Endodermal cell (in vitro differentiated cells): ENCODE measurements at regions not wholly inside any gene's neighbourhood (a gene's known extent, or its start where the extent isn't known, plus 50 kb on each side); places are given as distances from the start of the nearest gene placed in this dataset.

Experiments used
- DNase-seq: peaks from one replicate; pipeline ENCODE4 v3.0.0-alpha.2; 2017
- H3K27ac ChIP-seq: 2 replicates; pipeline ENCODE4 v1.5.1; 2013; ENCODE audit warnings: mild to moderate bottlenecking, low read depth, low read length, moderate library complexity
- H3K27me3 ChIP-seq: 2 replicates; pipeline ENCODE4 v1.6.1; 2013; ENCODE audit warnings: mild to moderate bottlenecking, low read length, moderate library complexity; ENCODE audit not compliant: insufficient read depth, control insufficient read depth, poor library complexity, severe bottlenecking
- H3K36me3 ChIP-seq: 2 replicates; pipeline ENCODE4 v1.7.0; 2013; ENCODE audit warnings: mild to moderate bottlenecking, low read length, moderate library complexity; ENCODE audit not compliant: control insufficient read depth, insufficient read depth
- H3K4me1 ChIP-seq: one replicate; pipeline ENCODE4 v1.7.0; 2013; ENCODE audit warnings: low read length; ENCODE audit not compliant: control insufficient read depth, insufficient read depth
- H3K4me3 ChIP-seq: 2 replicates; pipeline ENCODE4 v1.5.1; 2013; ENCODE audit warnings: mild to moderate bottlenecking, low read length, moderate library complexity
- H3K9ac ChIP-seq: 2 replicates; pipeline ENCODE4 v1.6.1; 2013; ENCODE audit warnings: mild to moderate bottlenecking, low read length, moderate library complexity; ENCODE audit not compliant: poor library complexity, severe bottlenecking; ENCODE audit errors: extremely low read depth
- H3K9me3 ChIP-seq: 2 replicates; pipeline ENCODE4 v1.6.1; 2013; ENCODE audit warnings: mild to moderate bottlenecking, low read length, moderate library complexity; ENCODE audit not compliant: control insufficient read depth
- H3K27ac Mint-ChIP-seq: 2 replicates; pipeline ENCODE4 v1.8.0; 2020; ENCODE audit warnings: mixed read lengths
- H3K27me3 Mint-ChIP-seq: 2 replicates; pipeline ENCODE4 v1.8.0; 2021; ENCODE audit warnings: mild to moderate bottlenecking, mixed read lengths; ENCODE audit not compliant: insufficient read depth
- H3K36me3 Mint-ChIP-seq: 2 replicates; pipeline ENCODE4 v1.8.0; 2020; ENCODE audit warnings: low read depth, mixed read lengths
- H3K4me1 Mint-ChIP-seq: 2 replicates; pipeline ENCODE4 v1.8.0; 2020; ENCODE audit warnings: mixed read lengths
- H3K4me3 Mint-ChIP-seq: 2 replicates; pipeline ENCODE4 v1.8.0; 2020; ENCODE audit warnings: mild to moderate bottlenecking, moderate library complexity, mixed read lengths
- H3K9me3 Mint-ChIP-seq: 2 replicates; pipeline ENCODE4 v1.8.0; 2020; ENCODE audit warnings: mild to moderate bottlenecking, mixed read lengths
- WGBS, 2 experiments: methylation state at CpG; one replicate each; pipeline versions ENCODE4 v1.1.5 to v1.1.7; 2013; ENCODE audit warnings: missing lambda C conversion rate in 2 of 2, mixed read lengths in 1 of 2; ENCODE audit not compliant: insufficient coverage in 1 of 2, insufficient read length in 1 of 2; 5-methylcytosine and 5-hydroxymethylcytosine counted together
- TF ChIP-seq, protein P1 (sequence below): fragments of 200-600 bp; sonication (generic); conservative IDR thresholded peaks from 2 replicates; pipeline ENCODE4 v1.5.0; 2021; ENCODE audit warnings: antibody characterized with exemption, mild to moderate bottlenecking

DNA sequence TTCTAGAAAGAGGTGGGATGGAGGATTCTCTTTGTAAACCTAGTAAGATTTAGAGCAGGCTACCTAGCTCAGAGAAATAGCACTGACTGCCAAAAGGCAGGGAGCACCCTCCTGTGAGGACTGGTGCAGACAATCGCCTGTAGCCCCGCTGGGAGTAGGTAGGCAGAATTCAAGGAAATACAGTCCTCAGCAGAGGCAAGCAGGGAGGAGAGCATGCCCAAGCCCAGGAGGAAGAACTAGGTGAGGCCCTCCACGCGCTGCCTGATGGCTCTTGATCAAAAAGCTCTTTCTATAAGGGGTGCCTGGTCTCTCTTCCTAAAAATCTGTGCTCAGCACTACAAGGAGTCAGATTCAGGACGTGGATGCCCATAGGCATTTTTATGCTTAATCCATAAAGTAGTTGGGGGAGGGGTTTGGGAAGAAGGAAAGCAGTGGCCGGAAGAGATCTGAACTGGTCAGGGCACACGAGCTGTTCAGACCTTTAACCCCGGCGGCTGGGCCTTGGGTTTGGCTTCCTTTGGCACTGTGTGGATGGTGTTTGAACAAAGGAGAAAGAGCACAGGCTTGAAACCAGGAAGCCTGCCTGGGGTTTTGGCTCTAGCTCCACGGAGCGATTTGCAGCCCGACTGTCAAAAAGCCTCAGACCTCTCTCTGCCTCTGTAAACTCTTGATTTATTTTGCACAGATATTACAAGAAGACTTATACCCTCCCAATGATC is 320.6 kb downstream of the FOXO1 start:
- peaks cover 32% of the 10 kb centered on the region for H3K4me1 Mint-ChIP-seq
- Histone ChIP-seq H3K9ac (no peak overlapping the region), H3K9me3 (peaks cover 4% of the 10 kb centered on the region), H3K27ac (no peak overlapping the region), H3K27me3 (no peaks in the 10 kb centered on the region), H3K4me3 (no peak overlapping the region), H3K36me3 (no peaks in the 10 kb centered on the region), H3K4me1 (peaks cover 15% of the 10 kb centered on the region)
- H3K27me3 Mint-ChIP-seq: peaks cover 5% of the 10 kb centered on the region
- TF ChIP-seq, protein P1, sequence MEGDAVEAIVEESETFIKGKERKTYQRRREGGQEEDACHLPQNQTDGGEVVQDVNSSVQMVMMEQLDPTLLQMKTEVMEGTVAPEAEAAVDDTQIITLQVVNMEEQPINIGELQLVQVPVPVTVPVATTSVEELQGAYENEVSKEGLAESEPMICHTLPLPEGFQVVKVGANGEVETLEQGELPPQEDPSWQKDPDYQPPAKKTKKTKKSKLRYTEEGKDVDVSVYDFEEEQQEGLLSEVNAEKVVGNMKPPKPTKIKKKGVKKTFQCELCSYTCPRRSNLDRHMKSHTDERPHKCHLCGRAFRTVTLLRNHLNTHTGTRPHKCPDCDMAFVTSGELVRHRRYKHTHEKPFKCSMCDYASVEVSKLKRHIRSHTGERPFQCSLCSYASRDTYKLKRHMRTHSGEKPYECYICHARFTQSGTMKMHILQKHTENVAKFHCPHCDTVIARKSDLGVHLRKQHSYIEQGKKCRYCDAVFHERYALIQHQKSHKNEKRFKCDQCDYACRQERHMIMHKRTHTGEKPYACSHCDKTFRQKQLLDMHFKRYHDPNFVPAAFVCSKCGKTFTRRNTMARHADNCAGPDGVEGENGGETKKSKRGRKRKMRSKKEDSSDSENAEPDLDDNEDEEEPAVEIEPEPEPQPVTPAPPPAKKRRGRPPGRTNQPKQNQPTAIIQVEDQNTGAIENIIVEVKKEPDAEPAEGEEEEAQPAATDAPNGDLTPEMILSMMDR: no peak
- H3K9me3 Mint-ChIP-seq: no peaks in the 10 kb centered on the region
- WGBS, 2 experiments: 51 to 62% methylated on average over 6 to 12 of the region's 12 CpGs
- H3K4me3 Mint-ChIP-seq: no peak overlapping the region
- peak; percentile 65 for DNase-seq
- no peak overlapping the region for H3K27ac Mint-ChIP-seq
- H3K36me3 Mint-ChIP-seq: no peaks in the 10 kb centered on the region

GRCh38 chr13:40346592-40346991 is 319.8 kb downstream of the FOXO1 start:
- Mint-ChIP-seq H3K9me3 (no peaks in the 10 kb centered on the region), H3K36me3 (no peaks in the 10 kb centered on the region), H3K27ac (no peak overlapping the region), H3K4me1 (peaks cover 31% of the 10 kb centered on the region), H3K4me3 (no peak overlapping the region), H3K27me3 (peaks cover 5% of the 10 kb centered on the region)
- Histone ChIP-seq H3K4me3 (no peak overlapping the region), H3K9me3 (peaks cover 4% of the 10 kb centered on the region), H3K36me3 (no peaks in the 10 kb centered on the region), H3K4me1 (peaks cover 9% of the 10 kb centered on the region), H3K27me3 (no peaks in the 10 kb centered on the region), H3K27ac (no peak overlapping the region), H3K9ac (no peak overlapping the region)
- TF ChIP-seq, protein P1: no peak
- 95 to 100% methylated on average over 1 to 2 of the region's 2 CpGs for WGBS, 2 experiments
- DNase-seq: no peak

DNA sequence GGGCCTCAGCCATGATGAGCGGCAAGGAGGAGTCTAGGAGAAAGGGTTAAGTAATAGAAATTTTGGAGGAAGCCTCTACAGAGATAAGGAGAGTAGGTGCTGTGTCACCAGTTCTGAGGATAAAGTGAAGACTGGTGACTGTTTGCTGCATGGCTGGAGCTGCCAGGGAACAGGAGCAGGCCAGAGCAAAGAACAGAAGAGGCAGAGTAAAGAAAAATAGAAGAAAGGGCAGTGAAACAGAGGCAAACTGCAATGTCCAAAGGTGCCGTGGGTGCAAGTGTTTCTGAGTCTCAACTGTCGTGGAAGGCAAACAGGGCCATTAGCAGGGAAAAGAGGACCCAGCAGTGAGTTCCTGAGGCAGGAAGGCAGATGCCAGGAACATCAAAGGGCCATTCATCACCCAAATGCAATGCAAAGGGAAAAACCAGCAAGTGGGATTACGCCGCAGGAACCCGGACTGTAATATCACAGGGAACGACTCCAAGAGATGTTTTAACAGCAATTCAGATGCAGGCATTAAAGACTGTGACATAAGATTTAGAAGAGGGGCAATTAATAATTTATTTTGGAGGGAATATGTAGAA is 318.3 kb downstream of the FOXO1 start:
- Histone ChIP-seq H3K27ac (no peak overlapping the region), H3K4me1 (peaks cover 9% of the 10 kb centered on the region), H3K36me3 (no peaks in the 10 kb centered on the region), H3K4me3 (no peak overlapping the region), H3K27me3 (no peaks in the 10 kb centered on the region), H3K9ac (no peak overlapping the region), H3K9me3 (no peaks in the 10 kb centered on the region)
- 58 to 60% methylated on average over 6 to 7 of the region's 7 CpGs for WGBS, 2 experiments
- DNase-seq: peak; percentile 54
- TF ChIP-seq, protein P1: no peak
- H3K4me1 Mint-ChIP-seq: peaks cover 43% of the 10 kb centered on the region
- H3K9me3 Mint-ChIP-seq: no peaks in the 10 kb centered on the region
- H3K27ac Mint-ChIP-seq: no peak overlapping the region
- H3K27me3 Mint-ChIP-seq: peaks cover 2% of the 10 kb centered on the region
- H3K36me3 Mint-ChIP-seq: no peaks in the 10 kb centered on the region
- no peak overlapping the region for H3K4me3 Mint-ChIP-seq
